Activated naive CD8-positive, alpha-beta T cell treated with anti-CD3 and anti-CD28 coated beads, Interleukin-2, amount 10 ng/mL, durations not matched to agents 7 days and 5 days (primary cell): ENCODE measurements at regions not wholly inside any gene's neighbourhood (a gene's known extent, or its start where the extent isn't known, plus 50 kb on each side); places are given as distances from the start of the nearest gene placed in this dataset.
"Not testable (repeated sequence)": the region's sequence is repeated elsewhere in the genome, so short reads cannot be mapped to it uniquely, and the experiment has no call there.

Experiments used
- ATAC-seq: fragments of 150-1000 bp; cut with Tn5 transposase; one replicate; pipeline ENCODE4 v1.10.0; 2021; ENCODE audit warnings: low read depth, moderate library complexity
- POLR2A ChIA-PET: fragments of 350-600 bp; sonication (Branson Sonifier 250); formaldehyde crosslinking; loops from one replicate; lab custom pipeline; 2021; ENCODE audit warnings: antibody characterized with exemption; lab: Charles Lee
- DNase-seq: peaks from one replicate; pipeline ENCODE4 v3.0.0; 2021
- H3K27ac Mint-ChIP-seq: one replicate; pipeline ENCODE4 v1.8.0; 2022; ENCODE audit warnings: mild to moderate bottlenecking, mixed read lengths
- H3K27me3 Mint-ChIP-seq: one replicate; pipeline ENCODE4 v1.8.0; 2022; ENCODE audit warnings: mild to moderate bottlenecking, moderate library complexity, mixed read lengths
- H3K36me3 Mint-ChIP-seq: one replicate; pipeline ENCODE4 v1.8.0; 2021; ENCODE audit warnings: mild to moderate bottlenecking, mixed read lengths
- H3K4me1 Mint-ChIP-seq: one replicate; pipeline ENCODE4 v1.8.0; 2021; ENCODE audit warnings: mixed read lengths
- H3K4me3 Mint-ChIP-seq: one replicate; pipeline ENCODE4 v1.8.0; 2022; ENCODE audit warnings: mild to moderate bottlenecking, moderate library complexity, mixed read lengths
- H3K9me3 Mint-ChIP-seq: one replicate; pipeline ENCODE4 v1.8.0; 2021; ENCODE audit warnings: mixed read lengths

- ATAC-seq (no peak), DNase-seq (no peak)
- POLR2A ChIA-PET: no interaction called here
- Mint-ChIP-seq H3K27ac (no peak overlapping the region), H3K36me3 (no peaks in the 10 kb centered on the region), H3K4me1 (no peaks in the 10 kb centered on the region), H3K27me3 (no peaks in the 10 kb centered on the region), H3K4me3 (no peak overlapping the region), H3K9me3 (no peaks in the 10 kb centered on the region)
Measured at GRCh38 chr5:126044111-126044668, 379.0 kb upstream of the GRAMD2B start.

- Mint-ChIP-seq H3K27me3 (no peaks in the 10 kb centered on the region), H3K27ac (no peak overlapping the region), H3K4me3 (no peak overlapping the region), H3K36me3 (no peaks in the 10 kb centered on the region), H3K9me3 (no peaks in the 10 kb centered on the region), H3K4me1 (no peaks in the 10 kb centered on the region)
- ATAC-seq (no peak), DNase-seq (no peak)
- POLR2A ChIA-PET: no interaction called here
Measured at GRCh38 chr5:126044931-126045565, 378.2 kb upstream of the GRAMD2B start.

- POLR2A ChIA-PET: no interaction called here
- no peak overlapping the region for H3K4me3 Mint-ChIP-seq
- no peaks in the 10 kb centered on the region for H3K36me3 Mint-ChIP-seq
- H3K27me3 Mint-ChIP-seq: no peaks in the 10 kb centered on the region
- no peak overlapping the region for H3K27ac Mint-ChIP-seq
- no peak for ATAC-seq
- H3K4me1 Mint-ChIP-seq: no peaks in the 10 kb centered on the region
- no peaks in the 10 kb centered on the region for H3K9me3 Mint-ChIP-seq
- DNase-seq: no peak
Measured at GRCh38 chr5:126046318-126046717, 376.9 kb upstream of the GRAMD2B start.

GRCh38 chr5:126046846-126047571 lies 376.2 kb upstream of the GRAMD2B start:
- POLR2A ChIA-PET: no interaction called here
- no peak for ATAC-seq

DNA sequence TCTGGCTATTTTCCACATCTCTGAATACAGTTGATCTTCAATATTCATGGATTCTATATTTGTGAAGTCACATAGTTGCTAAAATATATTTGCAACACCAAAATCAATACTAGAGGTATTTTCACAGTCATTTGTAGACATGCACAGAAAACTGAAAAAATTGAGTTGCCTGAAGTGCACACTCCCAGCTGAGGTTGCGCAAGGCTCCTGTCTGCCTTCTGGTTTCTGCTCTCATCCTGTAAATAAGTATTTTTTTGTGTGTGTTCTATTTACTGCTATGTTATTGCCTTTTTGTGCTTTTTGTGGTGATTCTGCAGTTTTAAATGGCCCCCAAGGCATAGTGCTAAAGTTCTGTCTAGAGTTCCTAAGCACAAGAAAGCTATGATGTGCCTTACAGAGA lies 371.1 kb upstream of the GRAMD2B start:
- POLR2A ChIA-PET: no interaction called here
- no peaks in the 10 kb centered on the region for H3K36me3 Mint-ChIP-seq

More at GRCh38 chr5:126046846-126047571, 376.2 kb upstream of the GRAMD2B start:
- H3K9me3 Mint-ChIP-seq: no peaks in the 10 kb centered on the region
- H3K27me3 Mint-ChIP-seq: no peaks in the 10 kb centered on the region
- H3K4me3 Mint-ChIP-seq: no peak overlapping the region
- no peaks in the 10 kb centered on the region for H3K4me1 Mint-ChIP-seq
- H3K36me3 Mint-ChIP-seq: no peaks in the 10 kb centered on the region
- no peak for DNase-seq
- no peak overlapping the region for H3K27ac Mint-ChIP-seq

DNA sequence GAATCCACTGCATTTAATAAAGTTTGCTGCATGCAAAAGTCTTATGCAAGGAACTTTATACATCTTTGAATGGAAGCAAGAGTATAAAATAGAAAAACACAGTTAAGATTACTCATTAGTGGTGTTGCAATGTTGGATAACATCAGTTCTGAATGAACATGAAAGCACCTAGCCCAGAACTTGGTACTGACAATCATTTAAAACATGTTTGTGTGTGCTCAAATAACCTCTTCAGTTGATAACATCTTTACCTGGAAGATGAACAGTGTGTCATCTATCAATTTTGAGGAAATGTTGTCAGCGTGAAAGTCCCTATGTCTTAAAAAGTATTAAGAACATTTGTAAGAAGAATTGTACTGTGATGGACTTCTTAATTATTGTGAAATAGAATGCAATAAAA lies 370.4 kb upstream of the GRAMD2B start:
- Mint-ChIP-seq H3K27me3 (no peaks in the 10 kb centered on the region), H3K27ac (no peak overlapping the region), H3K4me1 (no peaks in the 10 kb centered on the region), H3K9me3 (peaks cover 2% of the 10 kb centered on the region), H3K4me3 (no peak overlapping the region), H3K36me3 (no peaks in the 10 kb centered on the region)
- POLR2A ChIA-PET: no interaction called here
- no peak for ATAC-seq
- no peak for DNase-seq

More for the DNA sequence above, 371.1 kb upstream of the GRAMD2B start:
- Mint-ChIP-seq H3K9me3 (peaks cover 2% of the 10 kb centered on the region), H3K4me1 (no peaks in the 10 kb centered on the region), H3K4me3 (no peak overlapping the region), H3K27ac (no peak overlapping the region), H3K27me3 (no peaks in the 10 kb centered on the region)
- ATAC-seq (no peak), DNase-seq (no peak)

GRCh38 chr5:126053630-126054029 lies 369.6 kb upstream of the GRAMD2B start:
- H3K4me3 Mint-ChIP-seq: no peak overlapping the region
- ATAC-seq: no peak
- no peaks in the 10 kb centered on the region for H3K27me3 Mint-ChIP-seq
- no peak for DNase-seq
- H3K9me3 Mint-ChIP-seq: peaks cover 2% of the 10 kb centered on the region
- POLR2A ChIA-PET: no interaction called here
- no peak overlapping the region for H3K27ac Mint-ChIP-seq
- H3K4me1 Mint-ChIP-seq: no peaks in the 10 kb centered on the region
- H3K36me3 Mint-ChIP-seq: no peaks in the 10 kb centered on the region

DNA sequence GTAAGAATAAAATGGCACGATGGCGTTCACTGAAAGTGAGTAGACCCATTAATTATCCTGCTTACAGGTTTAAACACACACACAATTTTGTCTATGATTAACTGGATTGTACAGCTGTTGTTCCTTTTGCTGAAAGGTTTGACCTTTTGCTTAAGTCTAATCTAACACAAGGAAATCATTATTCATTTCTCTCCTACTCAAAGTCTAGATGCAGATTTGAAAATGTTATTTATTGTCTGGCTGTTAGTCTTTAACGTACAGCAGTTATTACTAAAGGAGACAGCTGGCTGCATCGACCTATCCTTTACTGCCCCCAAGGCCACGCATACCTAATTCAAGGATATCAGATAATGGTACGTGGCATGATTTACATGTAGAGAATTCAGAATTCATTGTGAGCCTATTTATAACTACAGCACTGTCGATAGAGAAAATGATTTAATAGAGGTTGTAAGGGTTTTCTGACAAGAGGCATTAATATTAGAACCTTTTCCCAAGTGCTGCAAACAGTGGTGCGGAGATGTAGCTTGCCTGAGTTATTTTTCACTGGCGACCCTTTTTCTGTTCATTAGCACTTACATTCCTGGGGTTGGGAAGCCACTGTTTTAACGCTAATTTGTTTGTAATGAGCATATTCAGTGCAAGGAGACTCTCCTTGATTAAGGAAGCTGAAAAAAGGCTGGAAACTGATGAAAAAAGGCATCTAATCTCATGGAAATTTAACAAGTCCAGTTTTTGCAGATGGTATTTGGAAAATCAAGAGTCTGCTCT lies 368.4 kb upstream of the GRAMD2B start:
- no peak for DNase-seq
- H3K27ac Mint-ChIP-seq: no peak overlapping the region
- H3K36me3 Mint-ChIP-seq: no peaks in the 10 kb centered on the region
- no peak for ATAC-seq
- H3K4me3 Mint-ChIP-seq: no peak overlapping the region
- POLR2A ChIA-PET: no interaction called here
- peaks cover 3% of the 10 kb centered on the region for H3K9me3 Mint-ChIP-seq
- no peaks in the 10 kb centered on the region for H3K27me3 Mint-ChIP-seq
- H3K4me1 Mint-ChIP-seq: no peaks in the 10 kb centered on the region

DNA sequence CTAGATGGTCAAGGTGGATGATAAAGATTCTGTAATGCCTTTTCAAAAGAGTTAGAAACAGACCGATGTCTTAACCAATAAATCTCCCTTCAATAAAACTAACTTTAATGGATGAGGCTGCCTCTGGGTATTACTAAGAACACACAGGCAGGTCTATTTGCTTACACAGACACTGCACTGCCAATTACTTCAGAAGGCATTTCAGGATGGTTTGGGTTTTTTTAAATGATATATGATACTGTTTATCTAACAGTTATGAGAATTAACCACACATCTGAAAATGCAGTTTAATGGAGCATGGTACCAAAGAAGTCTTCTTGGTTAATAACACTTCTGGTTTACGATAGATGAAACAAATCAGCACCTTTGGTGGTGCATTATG lies 367.9 kb upstream of the GRAMD2B start:
- ATAC-seq (no peak), DNase-seq (no peak)
- Mint-ChIP-seq H3K36me3 (no peaks in the 10 kb centered on the region), H3K4me1 (no peaks in the 10 kb centered on the region), H3K9me3 (peaks cover 3% of the 10 kb centered on the region), H3K27ac (no peak overlapping the region), H3K27me3 (no peaks in the 10 kb centered on the region), H3K4me3 (no peak overlapping the region)
- POLR2A ChIA-PET: no interaction called here

GRCh38 chr5:126056352-126056751 lies 366.9 kb upstream of the GRAMD2B start:
- no peaks in the 10 kb centered on the region for H3K27me3 Mint-ChIP-seq
- DNase-seq: no peak
- ATAC-seq: no peak
- H3K4me3 Mint-ChIP-seq: no peak overlapping the region
- H3K4me1 Mint-ChIP-seq: no peaks in the 10 kb centered on the region
- no peaks in the 10 kb centered on the region for H3K36me3 Mint-ChIP-seq
- POLR2A ChIA-PET: no interaction called here
- H3K9me3 Mint-ChIP-seq: peaks cover 3% of the 10 kb centered on the region
- no peak overlapping the region for H3K27ac Mint-ChIP-seq

- no peak overlapping the region for H3K4me3 Mint-ChIP-seq
- H3K27ac Mint-ChIP-seq: no peak overlapping the region
- peaks cover 3% of the 10 kb centered on the region for H3K9me3 Mint-ChIP-seq
- no peak for ATAC-seq
- no peak for DNase-seq
- POLR2A ChIA-PET: no interaction called here
- H3K36me3 Mint-ChIP-seq: no peaks in the 10 kb centered on the region
- no peaks in the 10 kb centered on the region for H3K4me1 Mint-ChIP-seq
- no peaks in the 10 kb centered on the region for H3K27me3 Mint-ChIP-seq
Measured at GRCh38 chr5:126056851-126057622, 366.2 kb upstream of the GRAMD2B start.

- H3K36me3 Mint-ChIP-seq, H3K4me3 Mint-ChIP-seq: not testable (repeated sequence)
Measured at GRCh38 chr5:126058392-126058791, 364.8 kb upstream of the GRAMD2B start.

More at GRCh38 chr5:126058392-126058791, 364.8 kb upstream of the GRAMD2B start:
- H3K27ac Mint-ChIP-seq, ATAC-seq, POLR2A ChIA-PET, H3K9me3 Mint-ChIP-seq, DNase-seq, H3K27me3 Mint-ChIP-seq, H3K4me1 Mint-ChIP-seq: not testable (repeated sequence)
